Heart right ventricle (tissue), 16 donors: ENCODE measurements at regions not wholly inside any gene's neighbourhood (a gene's known extent, or its start where the extent isn't known, plus 50 kb on each side); places are given as distances from the start of the nearest gene placed in this dataset.

Source experiments
- ATAC-seq, 8 donors: fragments of 200-7000 bp; cut with Tn5 transposase; one replicate each; pipeline ENCODE4 v1.9.1; 2020; ENCODE audit warnings: mild to moderate bottlenecking in 8 of 8, moderate library complexity in 8 of 8, moderate number of reproducible peaks in 1 of 8
- DNase-seq, 2 donors: peaks; one replicate each; pipeline ENCODE4 v3.0.0-alpha.2; 2020
- H3K27ac ChIP-seq, 10 donors: fragments of 200-600 bp; sonication (generic) in 2 of 10; one replicate each; pipeline versions ENCODE4 v1.5.0 to v1.8.0; 2020 to 2022; ENCODE audit warnings: mild to moderate bottlenecking in 3 of 10
- H3K27me3 ChIP-seq, 7 donors: fragments of 200-600 bp; one replicate each; pipeline ENCODE4 v1.8.0; 2021 to 2022; ENCODE audit warnings: mild to moderate bottlenecking in 2 of 7
- H3K36me3 ChIP-seq, 9 donors: fragments of 200-600 bp; sonication (generic) in 1 of 9; one replicate each; pipeline versions ENCODE4 v1.5.0 to v1.8.0; 2020 to 2022; ENCODE audit warnings: mild to moderate bottlenecking in 2 of 9
- H3K4me1 ChIP-seq, 9 donors: fragments of 200-600 bp; sonication (generic) in 1 of 9; one replicate each; pipeline versions ENCODE4 v1.5.0 to v1.8.0; 2020 to 2022; ENCODE audit warnings: mild to moderate bottlenecking in 4 of 9
- H3K4me3 ChIP-seq, 10 donors: fragments of 200-600 bp; sonication (generic) in 2 of 10; one replicate each; pipeline versions ENCODE4 v1.5.0 to v1.8.0; 2020 to 2022; ENCODE audit warnings: mild to moderate bottlenecking in 7 of 10, moderate library complexity in 2 of 10
- H3K9me3 ChIP-seq, 11 donors: fragments of 200-600 bp in 10 of 11; sonication (generic) in 2 of 11; one replicate each; pipeline versions ENCODE4 v1.5.0 to v1.8.0; 2013 to 2022; ENCODE audit warnings: mild to moderate bottlenecking in 2 of 11, control low read depth in 1 of 11, moderate library complexity in 1 of 11
- WGBS, 2 donors: extraction: QIAGEN DNeasy Blood & Tissue Kit; methylation state at CpG; one replicate each; pipeline ENCODE4 v1.1.7; 2013; ENCODE audit warnings: inconsistent platforms in 1 of 2; 5-methylcytosine and 5-hydroxymethylcytosine counted together
- intact Hi-C, 10 donors: fragments of 100-400 bp; cut with DNase I; formaldehyde crosslinking; loops; one replicate each; pipeline versions ENCODE4 v1.11.1 to v1.14.2; 2022
- TF ChIP-seq, protein P1 (sequence below), 9 donors: fragments of 200-600 bp; sonication (generic) in 2 of 9; IDR thresholded peaks; one replicate each; pipeline versions ENCODE4 v1.5.0 to v1.8.0; 2021 to 2022; ENCODE audit warnings: antibody characterized with exemption in 9 of 9, mild to moderate bottlenecking in 5 of 9, moderate library complexity in 1 of 9
- donor health status: Arrhythmogenic right ventricular cardiomyopathy.
- donor health status: ischemic (EF 13 %, LVEDD 7.1; RV severe dilation, severe dysfunction).
- donor health status: healthy with polysubstance abuse.
- donor health status: DM: no; HTN: yes; CAD: no.
- donor health status: DM: no; HTN: no; CAD: no.
- donor health status: ischemic (EF 25% LVEDD 6.9; RV normal size, moderate dysfunction).
- donor health status: ischemic (EF 25% LVEDD 5.7; RV mildly dilated, moderate dysfunction).
- donor health status: healthy.
- donor health status: DM: yes; HTN: yes; CAD: no.
- donor health status: Ischemic cardiomyopathy.
- donor health status: ischemic (EF 35%, LVEDD 5.7; RV mildly dilated, moderate dysfunction).
- donor health status: nonischemic (EF 11% LVEDD 7.7; RV severe dilation, severe dysfunction).
- donor health status: DM: yes; HTN: yes; CAD: no.
- donor health status: PGD.
- donor health status: ischemic (EF 29% LVEDD 5.4; RV normal size, mild dysfunction).
- donor health status: nonischemic (EF 23%, LVEDD 6.1; RV moderate dilation, normal function).

DNA sequence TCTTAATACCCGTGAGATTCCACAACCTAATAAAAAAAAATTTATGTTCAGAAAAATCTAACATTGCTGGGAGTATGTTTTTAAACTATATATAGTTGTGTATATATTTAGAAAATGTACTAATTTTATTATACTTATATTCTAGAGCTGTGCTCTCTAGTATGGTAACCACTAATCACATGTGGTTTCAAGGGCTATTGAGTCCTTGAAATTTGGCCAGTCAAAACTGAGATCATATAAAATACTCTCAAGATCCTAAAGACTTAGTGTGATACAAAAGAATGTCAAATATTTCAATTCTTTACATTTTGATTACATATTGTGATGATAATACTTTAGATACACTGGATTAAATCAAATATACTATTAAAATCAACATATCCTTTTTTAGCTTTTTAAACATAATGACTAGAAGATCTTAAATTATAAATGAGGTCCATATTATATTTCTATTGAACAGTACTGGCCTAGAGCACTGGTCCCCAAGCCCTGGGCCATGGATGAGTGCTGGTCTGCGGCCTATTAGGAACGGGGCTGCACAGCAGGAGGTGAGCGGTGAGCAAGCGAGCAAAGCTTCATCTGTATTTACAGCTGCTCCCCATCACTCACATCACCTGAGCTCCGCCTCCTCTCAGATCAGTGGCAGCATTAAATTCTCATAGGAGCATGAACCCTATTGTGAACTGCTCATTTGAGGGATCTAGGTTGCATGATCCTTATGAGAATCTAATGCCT, 176.5 kb upstream of the NBEA start:
- intact Hi-C loops: loop anchor here in 1 of 10 donors (10.0 kb wide), 1 partner anchor 119 kb away; no protein-coding TSS in a partner anchor
- H3K4me1 ChIP-seq: peaks cover 0 to 7% (median 0%) of the 10 kb centered on the region in 9 donors

DNA sequence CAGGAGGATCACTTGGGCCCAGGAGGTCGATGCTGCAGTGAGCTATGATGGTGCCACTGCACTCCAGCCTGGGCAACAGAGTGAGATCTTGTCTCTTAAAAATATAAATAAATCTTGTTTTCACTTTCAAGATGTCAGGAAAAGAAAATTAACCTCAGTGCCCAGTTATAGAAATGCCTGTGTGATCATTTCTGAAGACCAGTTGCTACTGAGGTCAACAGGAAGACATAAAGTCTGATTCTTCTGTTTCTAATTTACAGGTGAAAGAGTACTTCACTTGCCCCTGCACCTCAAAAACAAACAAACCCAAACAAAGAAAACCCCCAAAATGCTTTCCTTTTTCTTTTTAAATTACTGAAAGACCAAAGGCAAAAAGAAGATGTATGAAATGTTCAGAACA, 174.3 kb upstream of the NBEA start:
- intact Hi-C loops: loop anchor here in 1 of 10 donors (10.0 kb wide), 1 partner anchor 117 kb away; no protein-coding TSS in a partner anchor
- TF ChIP-seq, protein P1, sequence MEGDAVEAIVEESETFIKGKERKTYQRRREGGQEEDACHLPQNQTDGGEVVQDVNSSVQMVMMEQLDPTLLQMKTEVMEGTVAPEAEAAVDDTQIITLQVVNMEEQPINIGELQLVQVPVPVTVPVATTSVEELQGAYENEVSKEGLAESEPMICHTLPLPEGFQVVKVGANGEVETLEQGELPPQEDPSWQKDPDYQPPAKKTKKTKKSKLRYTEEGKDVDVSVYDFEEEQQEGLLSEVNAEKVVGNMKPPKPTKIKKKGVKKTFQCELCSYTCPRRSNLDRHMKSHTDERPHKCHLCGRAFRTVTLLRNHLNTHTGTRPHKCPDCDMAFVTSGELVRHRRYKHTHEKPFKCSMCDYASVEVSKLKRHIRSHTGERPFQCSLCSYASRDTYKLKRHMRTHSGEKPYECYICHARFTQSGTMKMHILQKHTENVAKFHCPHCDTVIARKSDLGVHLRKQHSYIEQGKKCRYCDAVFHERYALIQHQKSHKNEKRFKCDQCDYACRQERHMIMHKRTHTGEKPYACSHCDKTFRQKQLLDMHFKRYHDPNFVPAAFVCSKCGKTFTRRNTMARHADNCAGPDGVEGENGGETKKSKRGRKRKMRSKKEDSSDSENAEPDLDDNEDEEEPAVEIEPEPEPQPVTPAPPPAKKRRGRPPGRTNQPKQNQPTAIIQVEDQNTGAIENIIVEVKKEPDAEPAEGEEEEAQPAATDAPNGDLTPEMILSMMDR (IDR thresholded peaks at IDR 0.05): no peak
- H3K36me3 ChIP-seq: no peaks in the 10 kb centered on the region
- H3K27ac ChIP-seq: no peak overlapping the region
- peaks cover 0 to 7% (median 0%) of the 10 kb centered on the region in 9 donors for H3K4me1 ChIP-seq
- no peaks in the 10 kb centered on the region for H3K27me3 ChIP-seq
- H3K9me3 ChIP-seq: no peaks in the 10 kb centered on the region
- H3K4me3 ChIP-seq: no peak overlapping the region
- ATAC-seq (no peak), DNase-seq (no peak)
- 82 to 93% methylated on average over 1 of the region's 1 CpG for WGBS, 2 donors

More for the DNA sequence above, 176.5 kb upstream of the NBEA start:
- no peak for ATAC-seq
- no peaks in the 10 kb centered on the region for H3K36me3 ChIP-seq
- H3K9me3 ChIP-seq: no peaks in the 10 kb centered on the region
- H3K27ac ChIP-seq: no peak overlapping the region
- H3K4me3 ChIP-seq: no peak overlapping the region
- no peak for DNase-seq
- 97% methylated on average over 6 of the region's 6 CpGs for WGBS, 2 donors
- no peaks in the 10 kb centered on the region for H3K27me3 ChIP-seq
- TF ChIP-seq, protein P1 (IDR thresholded peaks at IDR 0.05): no peak

DNA sequence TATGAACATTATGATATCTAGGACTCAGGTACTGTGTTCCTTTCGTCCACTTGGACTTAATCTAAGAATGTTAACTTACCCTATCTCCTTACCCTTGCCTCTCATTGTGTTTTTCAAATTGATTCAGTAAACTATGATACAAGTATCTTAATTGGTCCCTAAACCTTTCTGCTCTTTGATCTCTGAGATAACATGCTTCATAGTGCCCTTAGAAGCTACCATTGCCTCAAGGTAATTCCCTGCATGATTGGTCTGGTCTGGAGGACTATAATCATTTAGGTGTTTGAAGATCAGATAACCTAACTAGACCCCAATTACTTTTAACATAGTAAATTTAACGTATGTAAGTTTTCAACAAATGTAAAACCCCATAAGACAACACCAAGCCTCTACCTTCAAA, 169.9 kb upstream of the NBEA start:
- intact Hi-C loops: no loop called here
- H3K27ac ChIP-seq: no peak overlapping the region

DNA sequence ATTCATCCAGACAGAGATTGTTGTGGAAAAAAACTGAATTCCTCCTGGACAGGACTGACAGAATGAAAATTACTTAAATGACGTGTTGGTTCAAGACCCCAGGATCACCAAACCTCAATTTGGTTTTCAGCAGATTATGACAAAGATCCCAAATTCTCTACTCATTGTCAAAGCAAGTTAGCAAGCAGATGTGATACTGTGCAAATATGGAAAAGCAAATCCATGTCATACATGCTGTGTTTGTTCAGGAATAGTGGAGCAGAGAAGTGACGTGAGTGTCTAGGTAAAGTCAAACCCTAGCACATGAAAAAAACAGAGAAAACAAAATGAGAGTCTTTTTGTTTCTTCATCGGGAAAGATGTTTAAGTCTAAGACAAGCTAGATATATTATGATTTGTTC, 169.2 kb upstream of the NBEA start:
- 91% methylated on average over 3 of the region's 3 CpGs for WGBS, 2 donors
- intact Hi-C loops: no loop called here
- TF ChIP-seq, protein P1 (IDR thresholded peaks at IDR 0.05): no peak
- no peaks in the 10 kb centered on the region for H3K4me1 ChIP-seq
- H3K9me3 ChIP-seq: no peaks in the 10 kb centered on the region
- no peak overlapping the region for H3K4me3 ChIP-seq
- no peaks in the 10 kb centered on the region for H3K27me3 ChIP-seq
- ATAC-seq (no peak), DNase-seq (no peak)
- no peak overlapping the region for H3K27ac ChIP-seq
- H3K36me3 ChIP-seq: no peaks in the 10 kb centered on the region

More for the DNA sequence above, 169.9 kb upstream of the NBEA start:
- Histone ChIP-seq H3K4me3 (no peak overlapping the region), H3K36me3 (no peaks in the 10 kb centered on the region), H3K27me3 (no peaks in the 10 kb centered on the region), H3K4me1 (no peaks in the 10 kb centered on the region), H3K9me3 (no peaks in the 10 kb centered on the region)
- ATAC-seq: no peak
- DNase-seq: no peak
- WGBS, 2 donors: 81 to 92% methylated on average over 2 of the region's 2 CpGs
- TF ChIP-seq, protein P1 (IDR thresholded peaks at IDR 0.05): no peak
